Neural cell (in vitro differentiated cells): ENCODE measurements at regions not wholly inside any gene's neighbourhood (a gene's known extent, or its start where the extent isn't known, plus 50 kb on each side); places are given as distances from the start of the nearest gene placed in this dataset.

Experiments used
- POLR2AphosphoS5 ChIP-seq: IDR thresholded peaks from 2 replicates; pipeline ENCODE4 v1.6.1; 2012
- TF ChIP-seq, protein P1 (sequence below): fragments of 450-650 bp; IDR thresholded peaks from 2 replicates; pipeline ENCODE4 v1.5.1; 2014; ENCODE audit warnings: antibody characterized with exemption, mild to moderate bottlenecking, moderate library complexity; ENCODE audit not compliant: poor library complexity, severe bottlenecking

DNA sequence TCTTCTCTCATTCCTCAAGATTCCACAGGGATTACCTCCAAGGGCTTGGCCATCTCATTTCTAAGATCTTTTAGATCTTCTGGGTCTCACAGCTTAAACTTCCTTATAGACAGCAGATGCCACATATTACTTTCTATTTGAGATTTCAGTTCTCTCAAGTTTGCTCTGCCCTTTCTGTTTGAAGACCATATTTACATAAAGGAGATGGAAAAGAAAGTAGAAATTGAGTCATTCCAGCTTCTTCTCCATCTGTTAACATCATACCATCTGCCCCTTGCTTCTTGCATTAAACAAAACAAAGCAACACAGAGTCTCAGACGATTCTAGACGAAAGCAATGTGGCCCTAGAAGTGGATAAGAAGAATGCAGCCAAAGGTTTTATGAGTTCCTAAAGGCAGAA is 203.4 kb downstream of the TTLL2 start:
- TF ChIP-seq, protein P1, sequence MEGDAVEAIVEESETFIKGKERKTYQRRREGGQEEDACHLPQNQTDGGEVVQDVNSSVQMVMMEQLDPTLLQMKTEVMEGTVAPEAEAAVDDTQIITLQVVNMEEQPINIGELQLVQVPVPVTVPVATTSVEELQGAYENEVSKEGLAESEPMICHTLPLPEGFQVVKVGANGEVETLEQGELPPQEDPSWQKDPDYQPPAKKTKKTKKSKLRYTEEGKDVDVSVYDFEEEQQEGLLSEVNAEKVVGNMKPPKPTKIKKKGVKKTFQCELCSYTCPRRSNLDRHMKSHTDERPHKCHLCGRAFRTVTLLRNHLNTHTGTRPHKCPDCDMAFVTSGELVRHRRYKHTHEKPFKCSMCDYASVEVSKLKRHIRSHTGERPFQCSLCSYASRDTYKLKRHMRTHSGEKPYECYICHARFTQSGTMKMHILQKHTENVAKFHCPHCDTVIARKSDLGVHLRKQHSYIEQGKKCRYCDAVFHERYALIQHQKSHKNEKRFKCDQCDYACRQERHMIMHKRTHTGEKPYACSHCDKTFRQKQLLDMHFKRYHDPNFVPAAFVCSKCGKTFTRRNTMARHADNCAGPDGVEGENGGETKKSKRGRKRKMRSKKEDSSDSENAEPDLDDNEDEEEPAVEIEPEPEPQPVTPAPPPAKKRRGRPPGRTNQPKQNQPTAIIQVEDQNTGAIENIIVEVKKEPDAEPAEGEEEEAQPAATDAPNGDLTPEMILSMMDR: no peak
- no peak for TF ChIP-seq POLR2AphosphoS5
